ENCODE measurements at regions not wholly inside any gene's neighbourhood (a gene's known extent, or its start where the extent isn't known, plus 50 kb on each side); places are given as distances from the start of the nearest gene placed in this dataset.
"Not testable (repeated sequence)": the region's sequence is repeated elsewhere in the genome, so short reads cannot be mapped to it uniquely, and the experiment has no call there.

- no peak for DNase-seq (ENCODE audit: low read depth)
- TF ChIP-seq, protein P1, sequence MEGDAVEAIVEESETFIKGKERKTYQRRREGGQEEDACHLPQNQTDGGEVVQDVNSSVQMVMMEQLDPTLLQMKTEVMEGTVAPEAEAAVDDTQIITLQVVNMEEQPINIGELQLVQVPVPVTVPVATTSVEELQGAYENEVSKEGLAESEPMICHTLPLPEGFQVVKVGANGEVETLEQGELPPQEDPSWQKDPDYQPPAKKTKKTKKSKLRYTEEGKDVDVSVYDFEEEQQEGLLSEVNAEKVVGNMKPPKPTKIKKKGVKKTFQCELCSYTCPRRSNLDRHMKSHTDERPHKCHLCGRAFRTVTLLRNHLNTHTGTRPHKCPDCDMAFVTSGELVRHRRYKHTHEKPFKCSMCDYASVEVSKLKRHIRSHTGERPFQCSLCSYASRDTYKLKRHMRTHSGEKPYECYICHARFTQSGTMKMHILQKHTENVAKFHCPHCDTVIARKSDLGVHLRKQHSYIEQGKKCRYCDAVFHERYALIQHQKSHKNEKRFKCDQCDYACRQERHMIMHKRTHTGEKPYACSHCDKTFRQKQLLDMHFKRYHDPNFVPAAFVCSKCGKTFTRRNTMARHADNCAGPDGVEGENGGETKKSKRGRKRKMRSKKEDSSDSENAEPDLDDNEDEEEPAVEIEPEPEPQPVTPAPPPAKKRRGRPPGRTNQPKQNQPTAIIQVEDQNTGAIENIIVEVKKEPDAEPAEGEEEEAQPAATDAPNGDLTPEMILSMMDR (conservative IDR thresholded peaks at IDR 0.05; ENCODE audit: low read depth, low read length), result no peak
Measured at GRCh38 chr7:93707249-93707648, 132.7 kb upstream of the CALCR start.

GRCh38 chr7:93706162-93706561 is 131.6 kb upstream of the CALCR start:
- not testable (repeated sequence) for DNase-seq (ENCODE audit: low read depth)

More at GRCh38 chr7:93707249-93707648, 132.7 kb upstream of the CALCR start:
- no peak overlapping the region for H3K4me3 ChIP-seq (ENCODE audit: low read length)

DNA sequence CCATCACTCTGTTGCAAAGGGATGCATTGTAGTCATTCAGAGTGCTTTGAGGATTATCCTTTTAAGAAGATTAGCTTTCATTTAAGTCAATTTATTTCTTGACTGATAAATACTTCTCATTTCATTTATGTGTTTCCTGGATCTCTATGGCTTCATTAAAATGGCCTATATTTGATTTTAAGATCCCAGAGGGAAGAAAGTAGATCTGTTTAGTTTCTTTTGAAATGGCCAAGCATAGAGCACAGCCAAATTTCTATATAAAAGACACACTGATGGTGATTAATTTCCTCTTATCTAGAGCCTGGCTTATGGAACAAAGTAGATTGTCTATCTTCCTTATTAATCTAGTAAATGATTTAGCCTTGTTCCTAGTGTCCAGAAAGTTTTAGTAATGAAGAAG is 129.7 kb upstream of the CALCR start:
- no peak overlapping the region for H3K4me3 ChIP-seq (ENCODE audit: low read length)
- no peak for DNase-seq (ENCODE audit: low read depth)
- TF ChIP-seq, protein P1 (conservative IDR thresholded peaks at IDR 0.05; ENCODE audit: low read depth, low read length), result no peak

More at GRCh38 chr7:93706162-93706561, 131.6 kb upstream of the CALCR start:
- not testable (repeated sequence) for H3K4me3 ChIP-seq (ENCODE audit: low read length)

DNA sequence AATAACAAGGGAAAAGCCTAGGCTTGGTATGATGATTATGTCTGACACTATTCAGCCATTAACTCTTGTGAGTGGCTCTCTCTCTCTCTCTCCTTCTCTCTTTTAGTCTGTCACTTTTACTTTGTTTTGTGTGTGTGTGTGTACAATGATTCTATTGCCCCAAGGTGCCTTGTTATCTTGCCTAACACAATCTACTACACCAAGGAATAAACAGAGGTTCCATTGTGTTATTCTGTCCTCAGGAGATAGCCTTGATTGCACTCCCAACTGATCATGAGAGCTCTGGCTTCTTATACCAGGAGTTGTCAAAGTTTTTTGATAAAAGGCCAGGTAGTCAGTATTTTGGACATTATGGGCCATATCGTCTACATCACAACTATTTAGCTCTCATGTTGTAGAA is 123.4 kb upstream of the CALCR start:
- DNase-seq (ENCODE audit: low read depth), result no peak
- H3K4me3 ChIP-seq (ENCODE audit: low read length), result no peak overlapping the region
- TF ChIP-seq, protein P1 (conservative IDR thresholded peaks at IDR 0.05; ENCODE audit: low read depth, low read length), result no peak

- H3K4me3 ChIP-seq (ENCODE audit: low read length), result no peak overlapping the region
- TF ChIP-seq, protein P1 (conservative IDR thresholded peaks at IDR 0.05; ENCODE audit: low read depth, low read length), result no peak
- no peak for DNase-seq (ENCODE audit: low read depth)
Measured at GRCh38 chr7:93693796-93694195, 119.3 kb upstream of the CALCR start.

DNA sequence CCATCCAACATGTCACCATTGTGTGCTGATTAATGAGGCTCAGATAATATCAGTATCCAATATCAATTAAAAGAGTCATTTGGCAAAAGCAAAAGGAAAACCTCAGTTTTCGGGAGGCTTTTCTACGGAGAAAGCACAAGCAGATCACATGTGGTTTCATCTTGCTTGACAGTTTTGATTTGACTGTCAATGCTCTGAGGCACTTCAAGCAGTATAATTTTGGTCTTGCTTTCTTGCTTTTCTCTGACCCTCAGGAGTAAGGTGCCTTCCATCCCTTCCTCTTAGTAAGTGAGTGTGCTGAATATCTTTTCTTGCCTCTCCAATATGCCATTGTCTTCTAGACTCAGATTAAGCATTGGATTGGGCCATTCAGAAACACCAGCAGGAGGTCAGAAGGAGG is 115.5 kb upstream of the CALCR start:
- H3K4me3 ChIP-seq (ENCODE audit: low read length), result no peak overlapping the region
- TF ChIP-seq, protein P1 (conservative IDR thresholded peaks at IDR 0.05; ENCODE audit: low read depth, low read length), result no peak
- DNase-seq (ENCODE audit: low read depth), result no peak

- no peak for DNase-seq (ENCODE audit: low read depth)
- no peak overlapping the region for H3K4me3 ChIP-seq (ENCODE audit: low read length)
- TF ChIP-seq, protein P1 (conservative IDR thresholded peaks at IDR 0.05; ENCODE audit: low read depth, low read length), result no peak
Measured at GRCh38 chr7:93678185-93678584, 103.7 kb upstream of the CALCR start.
